Liver (tissue), 8 donors: ENCODE measurements at regions not wholly inside any gene's neighbourhood (a gene's known extent, or its start where the extent isn't known, plus 50 kb on each side); places are given as distances from the start of the nearest gene placed in this dataset.

Source experiments
- DNase-seq: peaks from one replicate; pipeline ENCODE4 v3.0.0-alpha.2; 2017; ENCODE audit warnings: low spot score
- H3K27ac ChIP-seq, 2 donors: one replicate each; pipeline ENCODE4 v1.7.0; 2013; ENCODE audit warnings: inconsistent platforms in 2 of 2, low read length in 2 of 2, control low read depth in 1 of 2, low read depth in 1 of 2, mild to moderate bottlenecking in 1 of 2
- H3K27me3 ChIP-seq, 4 donors: one replicate each; pipeline versions ENCODE4 v1.6.1 to v1.7.0; 2013; ENCODE audit warnings: low read length in 3 of 4, inconsistent platforms in 1 of 4, mild to moderate bottlenecking in 1 of 4, moderate library complexity in 1 of 4; ENCODE audit not compliant: control insufficient read depth in 4 of 4, insufficient read depth in 4 of 4
- H3K36me3 ChIP-seq, 4 donors: one replicate each; pipeline versions ENCODE4 v1.6.1 to v1.7.0; 2013; ENCODE audit warnings: low read length in 3 of 4, mild to moderate bottlenecking in 3 of 4, low read depth in 1 of 4, moderate library complexity in 1 of 4; ENCODE audit not compliant: control insufficient read depth in 4 of 4, insufficient read depth in 3 of 4
- H3K4me1 ChIP-seq, 4 donors: one replicate each; pipeline versions ENCODE4 v1.6.1 to v1.7.0; 2013; ENCODE audit warnings: low read length in 3 of 4, mild to moderate bottlenecking in 3 of 4, moderate library complexity in 1 of 4; ENCODE audit not compliant: control insufficient read depth in 4 of 4, insufficient read depth in 4 of 4
- H3K4me3 ChIP-seq, 3 donors: one replicate each; pipeline versions ENCODE4 v1.6.1 to v1.7.0; 2013; ENCODE audit warnings: low read length in 3 of 3, control low read depth in 1 of 3, low read depth in 1 of 3, mild to moderate bottlenecking in 1 of 3
- H3K9ac ChIP-seq, 2 donors: one replicate each; pipeline ENCODE4 v1.7.0; 2013; ENCODE audit warnings: low read length in 2 of 2, mild to moderate bottlenecking in 2 of 2, moderate library complexity in 2 of 2, control low read depth in 1 of 2, low read depth in 1 of 2
- H3K9me3 ChIP-seq, 4 donors: one replicate each; pipeline versions ENCODE4 v1.6.1 to v1.7.0; 2013; ENCODE audit warnings: low read length in 3 of 4; ENCODE audit not compliant: control insufficient read depth in 4 of 4
- EGR1 ChIP-seq, 2 donors: IDR thresholded peaks; 2 replicates each; pipeline ENCODE4 v1.6.1; 2016 to 2018; ENCODE audit warnings: antibody characterized with exemption in 2 of 2, low read depth in 2 of 2
- FOXA1 ChIP-seq: IDR thresholded peaks from 2 replicates; pipeline ENCODE4 v1.6.1; 2016; ENCODE audit warnings: antibody characterized with exemption
- FOXA2 ChIP-seq: IDR thresholded peaks from 2 replicates; pipeline ENCODE4 v1.6.1; 2016; ENCODE audit warnings: antibody characterized with exemption
- GABPA ChIP-seq, 2 donors: IDR thresholded peaks in 1 of 2; conservative IDR thresholded peaks in 1 of 2; 2 replicates each; pipeline ENCODE4 v1.6.1; 2016; ENCODE audit warnings: antibody characterized with exemption in 2 of 2, mild to moderate bottlenecking in 1 of 2, moderate library complexity in 1 of 2
- HNF4A ChIP-seq, 2 donors: conservative IDR thresholded peaks; 2 replicates each; pipeline ENCODE4 v1.6.1; 2016; ENCODE audit warnings: antibody characterized with exemption in 2 of 2, mild to moderate bottlenecking in 2 of 2
- HNF4G ChIP-seq: IDR thresholded peaks from 2 replicates; pipeline ENCODE4 v1.6.1; 2016; ENCODE audit warnings: antibody characterized with exemption
- NR2F2 ChIP-seq: IDR thresholded peaks from 2 replicates; pipeline ENCODE4 v1.6.1; 2016; ENCODE audit warnings: antibody characterized with exemption
- RAD21 ChIP-seq, 2 donors: IDR thresholded peaks; 2 replicates each; pipeline ENCODE4 v1.6.1; 2016; ENCODE audit warnings: antibody characterized with exemption in 2 of 2, mild to moderate bottlenecking in 2 of 2
- RXRA ChIP-seq, 2 donors: IDR thresholded peaks; 2 replicates each; pipeline ENCODE4 v1.6.1; 2017 to 2018; ENCODE audit warnings: antibody characterized with exemption in 2 of 2, mild to moderate bottlenecking in 1 of 2
- SP1 ChIP-seq: IDR thresholded peaks from 2 replicates; pipeline ENCODE4 v1.6.1; 2018; ENCODE audit warnings: antibody characterized with exemption, mild to moderate bottlenecking
- TAF1 ChIP-seq: conservative IDR thresholded peaks from 2 replicates; pipeline ENCODE4 v1.6.1; 2016; ENCODE audit warnings: antibody characterized with exemption, mild to moderate bottlenecking
- YY1 ChIP-seq: IDR thresholded peaks from 2 replicates; pipeline ENCODE4 v1.6.1; 2016; ENCODE audit warnings: antibody characterized with exemption, mild to moderate bottlenecking
- WGBS: extraction: QIAGEN DNeasy Blood & Tissue Kit; methylation state at CpG from one replicate; pipeline ENCODE4 v1.1.7; 2013; 5-methylcytosine and 5-hydroxymethylcytosine counted together
- TF ChIP-seq, protein P1 (sequence below): IDR thresholded peaks from 2 replicates; pipeline ENCODE4 v1.6.1; 2016; ENCODE audit warnings: antibody characterized with exemption
- TF ChIP-seq, protein P2 (sequence below): IDR thresholded peaks from 2 replicates; pipeline ENCODE4 v1.6.1; 2016; ENCODE audit warnings: antibody characterized with exemption
- TF ChIP-seq, protein P3 (sequence below): fragments of 150-350 bp; IDR thresholded peaks from 2 replicates; pipeline ENCODE4 v1.5.1; 2017; ENCODE audit warnings: improper control_type of control experiment, low read depth, low read length; ENCODE audit not compliant: missing input control
- TF ChIP-seq, protein P4 (sequence below): IDR thresholded peaks from 2 replicates; pipeline ENCODE4 v1.6.1; 2016; ENCODE audit warnings: antibody characterized with exemption
- TF ChIP-seq, protein P5 (sequence below): IDR thresholded peaks from 2 replicates; pipeline ENCODE4 v1.6.1; 2016; ENCODE audit warnings: antibody characterized with exemption, mild to moderate bottlenecking
- donor health status: healthy.
- donor health status: healthy.
- donor health status: healthy.
- donor health status: healthy.
- donor health status: healthy.

DNA sequence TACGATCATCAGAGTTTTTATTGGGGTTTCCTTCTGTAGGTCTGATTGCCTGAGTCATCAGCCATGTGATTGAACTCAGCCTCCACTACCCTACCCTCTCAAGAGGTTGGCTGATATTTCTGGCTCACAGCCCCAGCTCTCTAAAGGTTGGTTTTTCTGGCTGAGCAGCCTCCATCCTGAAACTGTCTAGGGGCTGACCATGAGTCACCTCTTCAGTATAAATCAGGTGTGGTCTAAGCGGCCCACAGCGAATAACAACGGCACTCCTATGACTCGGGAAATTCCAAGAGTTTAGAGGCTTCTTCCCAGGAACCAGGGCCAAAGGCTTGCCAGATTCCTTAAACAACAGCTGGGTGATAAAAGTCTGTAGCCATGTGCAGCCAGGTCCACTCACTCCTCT is 115.5 kb downstream of the SOD2 start:
- WGBS = 88% methylated on average over 5 of the region's 5 CpGs
- TF ChIP-seq HNF4G (no peak), HNF4A (conservative IDR thresholded peaks at IDR 0.05) (no peak), RAD21 (IDR thresholded peaks at IDR 0.05) (no peak), RXRA (IDR thresholded peaks at IDR 0.05) (no peak), GABPA (IDR thresholded peaks at IDR 0.05 in 1 of 2, conservative IDR thresholded peaks at IDR 0.05 in 1 of 2) (no peak), FOXA2 (no peak), SP1 (no peak), EGR1 (IDR thresholded peaks at IDR 0.05; ENCODE audit: low read depth in 2 of 2) (no peak), YY1 (no peak), TAF1 (no peak), NR2F2 (no peak), FOXA1 (no peak)
- TF ChIP-seq, protein P1, sequence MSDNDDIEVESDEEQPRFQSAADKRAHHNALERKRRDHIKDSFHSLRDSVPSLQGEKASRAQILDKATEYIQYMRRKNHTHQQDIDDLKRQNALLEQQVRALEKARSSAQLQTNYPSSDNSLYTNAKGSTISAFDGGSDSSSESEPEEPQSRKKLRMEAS = no peak
- TF ChIP-seq, protein P2, sequence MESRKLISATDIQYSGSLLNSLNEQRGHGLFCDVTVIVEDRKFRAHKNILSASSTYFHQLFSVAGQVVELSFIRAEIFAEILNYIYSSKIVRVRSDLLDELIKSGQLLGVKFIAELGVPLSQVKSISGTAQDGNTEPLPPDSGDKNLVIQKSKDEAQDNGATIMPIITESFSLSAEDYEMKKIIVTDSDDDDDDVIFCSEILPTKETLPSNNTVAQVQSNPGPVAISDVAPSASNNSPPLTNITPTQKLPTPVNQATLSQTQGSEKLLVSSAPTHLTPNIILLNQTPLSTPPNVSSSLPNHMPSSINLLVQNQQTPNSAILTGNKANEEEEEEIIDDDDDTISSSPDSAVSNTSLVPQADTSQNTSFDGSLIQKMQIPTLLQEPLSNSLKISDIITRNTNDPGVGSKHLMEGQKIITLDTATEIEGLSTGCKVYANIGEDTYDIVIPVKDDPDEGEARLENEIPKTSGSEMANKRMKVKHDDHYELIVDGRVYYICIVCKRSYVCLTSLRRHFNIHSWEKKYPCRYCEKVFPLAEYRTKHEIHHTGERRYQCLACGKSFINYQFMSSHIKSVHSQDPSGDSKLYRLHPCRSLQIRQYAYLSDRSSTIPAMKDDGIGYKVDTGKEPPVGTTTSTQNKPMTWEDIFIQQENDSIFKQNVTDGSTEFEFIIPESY = no peak
- TF ChIP-seq, protein P3, sequence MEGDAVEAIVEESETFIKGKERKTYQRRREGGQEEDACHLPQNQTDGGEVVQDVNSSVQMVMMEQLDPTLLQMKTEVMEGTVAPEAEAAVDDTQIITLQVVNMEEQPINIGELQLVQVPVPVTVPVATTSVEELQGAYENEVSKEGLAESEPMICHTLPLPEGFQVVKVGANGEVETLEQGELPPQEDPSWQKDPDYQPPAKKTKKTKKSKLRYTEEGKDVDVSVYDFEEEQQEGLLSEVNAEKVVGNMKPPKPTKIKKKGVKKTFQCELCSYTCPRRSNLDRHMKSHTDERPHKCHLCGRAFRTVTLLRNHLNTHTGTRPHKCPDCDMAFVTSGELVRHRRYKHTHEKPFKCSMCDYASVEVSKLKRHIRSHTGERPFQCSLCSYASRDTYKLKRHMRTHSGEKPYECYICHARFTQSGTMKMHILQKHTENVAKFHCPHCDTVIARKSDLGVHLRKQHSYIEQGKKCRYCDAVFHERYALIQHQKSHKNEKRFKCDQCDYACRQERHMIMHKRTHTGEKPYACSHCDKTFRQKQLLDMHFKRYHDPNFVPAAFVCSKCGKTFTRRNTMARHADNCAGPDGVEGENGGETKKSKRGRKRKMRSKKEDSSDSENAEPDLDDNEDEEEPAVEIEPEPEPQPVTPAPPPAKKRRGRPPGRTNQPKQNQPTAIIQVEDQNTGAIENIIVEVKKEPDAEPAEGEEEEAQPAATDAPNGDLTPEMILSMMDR = no peak
- TF ChIP-seq, protein P4, sequence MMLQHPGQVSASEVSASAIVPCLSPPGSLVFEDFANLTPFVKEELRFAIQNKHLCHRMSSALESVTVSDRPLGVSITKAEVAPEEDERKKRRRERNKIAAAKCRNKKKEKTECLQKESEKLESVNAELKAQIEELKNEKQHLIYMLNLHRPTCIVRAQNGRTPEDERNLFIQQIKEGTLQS = no peak
- TF ChIP-seq, protein P5, sequence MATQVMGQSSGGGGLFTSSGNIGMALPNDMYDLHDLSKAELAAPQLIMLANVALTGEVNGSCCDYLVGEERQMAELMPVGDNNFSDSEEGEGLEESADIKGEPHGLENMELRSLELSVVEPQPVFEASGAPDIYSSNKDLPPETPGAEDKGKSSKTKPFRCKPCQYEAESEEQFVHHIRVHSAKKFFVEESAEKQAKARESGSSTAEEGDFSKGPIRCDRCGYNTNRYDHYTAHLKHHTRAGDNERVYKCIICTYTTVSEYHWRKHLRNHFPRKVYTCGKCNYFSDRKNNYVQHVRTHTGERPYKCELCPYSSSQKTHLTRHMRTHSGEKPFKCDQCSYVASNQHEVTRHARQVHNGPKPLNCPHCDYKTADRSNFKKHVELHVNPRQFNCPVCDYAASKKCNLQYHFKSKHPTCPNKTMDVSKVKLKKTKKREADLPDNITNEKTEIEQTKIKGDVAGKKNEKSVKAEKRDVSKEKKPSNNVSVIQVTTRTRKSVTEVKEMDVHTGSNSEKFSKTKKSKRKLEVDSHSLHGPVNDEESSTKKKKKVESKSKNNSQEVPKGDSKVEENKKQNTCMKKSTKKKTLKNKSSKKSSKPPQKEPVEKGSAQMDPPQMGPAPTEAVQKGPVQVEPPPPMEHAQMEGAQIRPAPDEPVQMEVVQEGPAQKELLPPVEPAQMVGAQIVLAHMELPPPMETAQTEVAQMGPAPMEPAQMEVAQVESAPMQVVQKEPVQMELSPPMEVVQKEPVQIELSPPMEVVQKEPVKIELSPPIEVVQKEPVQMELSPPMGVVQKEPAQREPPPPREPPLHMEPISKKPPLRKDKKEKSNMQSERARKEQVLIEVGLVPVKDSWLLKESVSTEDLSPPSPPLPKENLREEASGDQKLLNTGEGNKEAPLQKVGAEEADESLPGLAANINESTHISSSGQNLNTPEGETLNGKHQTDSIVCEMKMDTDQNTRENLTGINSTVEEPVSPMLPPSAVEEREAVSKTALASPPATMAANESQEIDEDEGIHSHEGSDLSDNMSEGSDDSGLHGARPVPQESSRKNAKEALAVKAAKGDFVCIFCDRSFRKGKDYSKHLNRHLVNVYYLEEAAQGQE = no peak
- Histone ChIP-seq H3K4me3 (no peak overlapping the region), H3K36me3 (no peaks in the 10 kb centered on the region), H3K4me1 (no peaks in the 10 kb centered on the region), H3K9me3 (no peaks in the 10 kb centered on the region), H3K27ac (no peak overlapping the region), H3K9ac (no peak overlapping the region), H3K27me3 (no peaks in the 10 kb centered on the region)
- DNase-seq = no peak
